ENCODE measurements at regions not wholly inside any gene's neighbourhood (a gene's known extent, or its start where the extent isn't known, plus 50 kb on each side); places are given as distances from the start of the nearest gene placed in this dataset.

- TF ChIP-seq CTCF (IDR thresholded peaks at IDR 0.05) (no peak), ZFX (IDR thresholded peaks at IDR 0.05; ENCODE audit: borderline replicate concordance) (no peak)
Measured at GRCh38 chr11:24198481-24198880, 298.4 kb upstream of the LUZP2 start.
